SU-DHL-6 (cell line): ENCODE measurements at regions not wholly inside any gene's neighbourhood (a gene's known extent, or its start where the extent isn't known, plus 50 kb on each side); places are given as distances from the start of the nearest gene placed in this dataset.

Experiments
- H2AFZ ChIP-seq: fragments of 200-600 bp; sonication (generic); 2 replicates; pipeline ENCODE4 v1.6.1; 2014; ENCODE audit warnings: low read depth, mild to moderate bottlenecking, moderate library complexity, mixed read lengths, antibody characterized with exemption, low read length; ENCODE audit not compliant: severe bottlenecking
- H3F3A ChIP-seq: fragments of 200-600 bp; shearing (Covaris generic); 2 replicates; pipeline ENCODE4 v1.6.0; 2016; ENCODE audit warnings: antibody characterized with exemption, mild to moderate bottlenecking; ENCODE audit not compliant: insufficient read depth
- H3K27ac ChIP-seq: fragments of 200-600 bp; sonication (generic); 2 replicates; pipeline ENCODE4 v1.5.1; 2016; ENCODE audit warnings: low read depth, mild to moderate bottlenecking, low read length, moderate library complexity, mixed read lengths
- H3K27me3 ChIP-seq: fragments of 200-600 bp; sonication (generic), shearing (Covaris generic); 2 replicates; pipeline ENCODE4 v1.6.0; 2014; ENCODE audit warnings: mild to moderate bottlenecking, low read length
- H3K36me3 ChIP-seq: fragments of 200-600 bp; sonication (generic); 2 replicates; pipeline ENCODE4 v1.6.1; 2014; ENCODE audit warnings: mild to moderate bottlenecking, low read length, mixed read lengths
- H3K4me2 ChIP-seq: fragments of 300-600, 200-600 bp; shearing (Covaris generic), sonication (generic); 2 replicates; pipeline ENCODE4 v1.6.0; 2014; ENCODE audit warnings: low read length, low read depth, mild to moderate bottlenecking; ENCODE audit not compliant: poor library complexity, severe bottlenecking
- H3K4me3 ChIP-seq: fragments of 200-600 bp; sonication (generic); 2 replicates; pipeline ENCODE4 v1.5.1; 2014; ENCODE audit warnings: antibody characterized with exemption, low read length, mild to moderate bottlenecking, mixed read lengths; ENCODE audit not compliant: insufficient read depth, poor library complexity, severe bottlenecking
- H3K79me2 ChIP-seq: fragments of 200-600 bp; sonication (generic); 2 replicates; pipeline ENCODE4 v1.6.1; 2014; ENCODE audit warnings: mild to moderate bottlenecking, low read length, moderate library complexity; ENCODE audit not compliant: insufficient read depth
- H3K9ac ChIP-seq: fragments of 200-600 bp; sonication (generic); 2 replicates; pipeline ENCODE4 v1.7.0; 2014; ENCODE audit warnings: mild to moderate bottlenecking, low read length
- H3K9me2 ChIP-seq: fragments of 200-600 bp; sonication (generic); replicated peaks from 2 replicates; pipeline ENCODE4 v1.6.1; 2014; ENCODE audit warnings: low read length; ENCODE audit not compliant: insufficient read depth
- H3K9me3 ChIP-seq: fragments of 200-600 bp; sonication (generic); 2 replicates; pipeline ENCODE4 v1.6.1; 2014; ENCODE audit warnings: low read length, mixed read lengths; ENCODE audit not compliant: insufficient read depth
- H4K20me1 ChIP-seq: fragments of 200-600 bp; sonication (generic); 2 replicates; pipeline ENCODE4 v1.6.1; 2014; ENCODE audit warnings: low read depth, mild to moderate bottlenecking, antibody characterized with exemption, low read length, moderate library complexity, mixed read lengths
- EZH2phosphoT487 ChIP-seq: fragments of 200-600 bp; sonication (generic), shearing (Covaris generic); conservative IDR thresholded peaks from 2 replicates; pipeline ENCODE4 v1.6.1; 2018; ENCODE audit warnings: mild to moderate bottlenecking, antibody characterized with exemption, low read length, moderate library complexity, mixed read lengths
- TF ChIP-seq, protein P1 (sequence below): fragments of 200-600 bp; sonication (generic); IDR thresholded peaks from one replicate; pipeline ENCODE4 v1.5.1; 2017; ENCODE audit warnings: antibody characterized with exemption, mild to moderate bottlenecking, low read length, moderate library complexity; ENCODE audit not compliant: insufficient read depth, poor library complexity, severe bottlenecking

DNA sequence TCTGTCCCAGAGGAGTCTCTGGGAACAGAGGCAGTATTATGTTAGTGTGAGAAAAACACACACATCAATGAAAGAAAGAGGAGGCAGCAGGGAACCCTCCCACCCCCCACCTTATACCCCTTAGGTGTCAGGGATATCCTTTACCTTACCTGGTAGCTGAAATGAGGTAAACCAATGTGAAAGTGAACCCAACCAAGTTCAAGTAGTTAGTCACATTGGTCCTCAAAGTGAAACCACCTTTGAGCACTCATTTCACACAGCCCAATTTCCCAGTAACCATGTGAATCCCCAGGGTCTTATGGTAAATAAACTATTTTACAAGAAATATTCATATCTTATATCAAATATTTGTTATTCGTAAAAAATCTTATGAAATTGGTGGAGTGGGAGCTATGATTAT, 377.8 kb downstream of the LRATD1 start:
- Histone ChIP-seq H2AFZ (no peak overlapping the region), H3K36me3 (no peaks in the 10 kb centered on the region)

DNA sequence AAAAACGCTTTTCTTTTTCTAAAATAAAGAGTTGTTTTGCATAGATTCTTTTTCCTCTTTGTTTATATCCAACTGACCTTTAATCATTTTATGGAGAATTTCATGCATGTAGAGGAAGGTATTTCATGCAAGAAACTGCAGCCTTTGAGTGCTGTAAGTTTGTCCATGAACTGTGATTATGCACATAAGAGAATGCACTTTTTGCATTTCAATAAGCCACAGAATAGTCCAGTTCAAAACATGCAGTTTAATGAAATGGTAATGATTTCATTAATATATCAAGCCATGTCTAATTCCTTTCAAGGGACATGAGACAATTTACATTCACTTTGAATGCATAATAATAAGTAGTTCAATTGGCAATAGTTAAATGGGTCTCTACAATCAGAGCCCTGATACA, 386.3 kb downstream of the LRATD1 start:
- Histone ChIP-seq H4K20me1 (no peaks in the 10 kb centered on the region), H3F3A (no peaks in the 10 kb centered on the region), H3K36me3 (no peaks in the 10 kb centered on the region), H3K4me2 (no peak overlapping the region), H3K27ac (no peak overlapping the region), H3K9me2 (no peaks in the 10 kb centered on the region), H3K4me3 (no peak overlapping the region), H3K9ac (no peak overlapping the region), H3K79me2 (no peaks in the 10 kb centered on the region), H3K9me3 (no peaks in the 10 kb centered on the region), H2AFZ (no peak overlapping the region), H3K27me3 (no peaks in the 10 kb centered on the region)
- TF ChIP-seq, protein P1, sequence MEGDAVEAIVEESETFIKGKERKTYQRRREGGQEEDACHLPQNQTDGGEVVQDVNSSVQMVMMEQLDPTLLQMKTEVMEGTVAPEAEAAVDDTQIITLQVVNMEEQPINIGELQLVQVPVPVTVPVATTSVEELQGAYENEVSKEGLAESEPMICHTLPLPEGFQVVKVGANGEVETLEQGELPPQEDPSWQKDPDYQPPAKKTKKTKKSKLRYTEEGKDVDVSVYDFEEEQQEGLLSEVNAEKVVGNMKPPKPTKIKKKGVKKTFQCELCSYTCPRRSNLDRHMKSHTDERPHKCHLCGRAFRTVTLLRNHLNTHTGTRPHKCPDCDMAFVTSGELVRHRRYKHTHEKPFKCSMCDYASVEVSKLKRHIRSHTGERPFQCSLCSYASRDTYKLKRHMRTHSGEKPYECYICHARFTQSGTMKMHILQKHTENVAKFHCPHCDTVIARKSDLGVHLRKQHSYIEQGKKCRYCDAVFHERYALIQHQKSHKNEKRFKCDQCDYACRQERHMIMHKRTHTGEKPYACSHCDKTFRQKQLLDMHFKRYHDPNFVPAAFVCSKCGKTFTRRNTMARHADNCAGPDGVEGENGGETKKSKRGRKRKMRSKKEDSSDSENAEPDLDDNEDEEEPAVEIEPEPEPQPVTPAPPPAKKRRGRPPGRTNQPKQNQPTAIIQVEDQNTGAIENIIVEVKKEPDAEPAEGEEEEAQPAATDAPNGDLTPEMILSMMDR, result no peak
- TF ChIP-seq EZH2phosphoT487, result no peak

More for the DNA sequence above, 377.8 kb downstream of the LRATD1 start:
- Histone ChIP-seq H3K27ac (no peak overlapping the region), H3F3A (no peaks in the 10 kb centered on the region), H3K9me2 (no peaks in the 10 kb centered on the region), H3K4me3 (no peak overlapping the region), H3K4me2 (no peak overlapping the region), H3K27me3 (0 out of 2 replicates have a peak, but pooled peaks cover 4% of the 10 kb centered on the region), H4K20me1 (no peaks in the 10 kb centered on the region), H3K9ac (no peak overlapping the region), H3K79me2 (no peaks in the 10 kb centered on the region), H3K9me3 (no peaks in the 10 kb centered on the region)
- TF ChIP-seq, protein P1, result no peak
- no peak for TF ChIP-seq EZH2phosphoT487

DNA sequence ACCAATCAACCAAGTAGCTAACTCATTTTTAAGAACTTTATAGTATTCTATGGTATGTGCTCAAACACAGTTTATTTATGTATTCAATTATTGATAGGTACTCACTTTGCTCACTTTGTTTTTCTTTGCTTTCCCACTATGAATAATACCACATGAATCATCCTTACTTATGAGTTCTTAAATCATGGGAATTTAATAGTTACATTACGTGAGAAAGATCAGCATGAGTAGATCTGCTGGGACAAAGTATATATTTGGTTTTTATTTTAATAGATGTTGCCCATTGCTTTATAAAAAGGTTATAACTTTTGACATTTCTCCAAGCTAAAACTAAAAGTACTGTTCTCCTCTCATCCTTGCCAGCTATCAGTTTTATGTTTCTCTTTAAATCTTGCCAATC, 390.7 kb downstream of the LRATD1 start:
- Histone ChIP-seq H2AFZ (no peak overlapping the region), H3F3A (no peaks in the 10 kb centered on the region), H3K9ac (no peak overlapping the region), H3K27me3 (no peaks in the 10 kb centered on the region), H4K20me1 (no peaks in the 10 kb centered on the region), H3K79me2 (no peaks in the 10 kb centered on the region), H3K9me2 (no peaks in the 10 kb centered on the region), H3K4me3 (no peak overlapping the region), H3K9me3 (no peaks in the 10 kb centered on the region), H3K36me3 (no peaks in the 10 kb centered on the region), H3K27ac (no peak overlapping the region), H3K4me2 (no peak overlapping the region)
- TF ChIP-seq EZH2phosphoT487, result no peak
- TF ChIP-seq, protein P1, result no peak

DNA sequence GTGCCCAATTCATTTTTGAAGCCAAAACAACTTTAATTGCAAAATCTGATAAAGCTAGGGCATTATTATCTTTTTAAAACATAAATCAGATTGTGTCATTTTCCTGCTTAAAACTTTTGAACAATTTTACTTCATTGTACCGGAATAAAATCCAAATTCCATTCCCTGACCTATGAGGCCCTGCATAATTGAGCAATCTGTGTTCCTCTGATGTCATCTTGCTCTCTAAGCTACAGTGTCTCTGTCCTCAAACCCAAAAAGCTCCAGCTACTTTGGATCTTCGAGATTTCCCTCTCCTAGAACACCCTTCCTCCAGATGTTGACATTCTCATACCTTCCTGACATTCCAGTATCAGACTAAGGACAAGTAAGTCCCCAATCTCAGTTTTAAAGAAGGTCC, 395.9 kb downstream of the LRATD1 start:
- no peaks in the 10 kb centered on the region for H3F3A ChIP-seq
- no peaks in the 10 kb centered on the region for H3K27me3 ChIP-seq
- no peak overlapping the region for H3K4me2 ChIP-seq
- no peaks in the 10 kb centered on the region for H3K79me2 ChIP-seq
- no peaks in the 10 kb centered on the region for H3K9me3 ChIP-seq
- H4K20me1 ChIP-seq, result no peaks in the 10 kb centered on the region
- H2AFZ ChIP-seq, result no peak overlapping the region
- no peak overlapping the region for H3K4me3 ChIP-seq
- H3K27ac ChIP-seq, result no peak overlapping the region
- no peak for TF ChIP-seq EZH2phosphoT487
- TF ChIP-seq, protein P1, result no peak
- no peak overlapping the region for H3K9ac ChIP-seq
- H3K36me3 ChIP-seq, result no peaks in the 10 kb centered on the region
- H3K9me2 ChIP-seq, result no peaks in the 10 kb centered on the region
